Keratinocyte (primary cell): ENCODE measurements at regions not wholly inside any gene's neighbourhood (a gene's known extent, or its start where the extent isn't known, plus 50 kb on each side); places are given as distances from the start of the nearest gene placed in this dataset.

Source experiments
- DNase-seq: peaks from one replicate; pipeline ENCODE4 v3.0.0-alpha.2; 2011; ENCODE audit warnings: low read depth, missing footprints, low spot score
- FAIRE-seq: peaks from 2 replicates; lab custom pipeline; 2011; peaks lifted over from hg19 to GRCh38; lab: Jason Lieb, UNC
- H2AFZ ChIP-seq: 2 replicates; pipeline ENCODE4 v1.6.0; 2012; ENCODE audit warnings: low read length, control low read depth, inconsistent platforms; ENCODE audit not compliant: control insufficient read depth
- H3K27ac ChIP-seq: 2 replicates; pipeline ENCODE4 v1.5.1; 2011; ENCODE audit warnings: low read length; ENCODE audit not compliant: control insufficient read depth, insufficient read depth
- H3K27me3 ChIP-seq: 3 replicates; pipeline ENCODE4 v1.6.0; 2011; ENCODE audit warnings: low read length; ENCODE audit not compliant: control insufficient read depth, insufficient read depth; ENCODE audit errors: extremely low read depth
- H3K36me3 ChIP-seq, 2 experiments: 2 replicates in 1 of 2; 3 replicates in 1 of 2; pipeline ENCODE4 v1.5.1; 2011; ENCODE audit warnings: low read length in 2 of 2, mild to moderate bottlenecking in 1 of 2; ENCODE audit not compliant: control insufficient read depth in 2 of 2, insufficient read depth in 2 of 2; ENCODE audit errors: extremely low read depth in 1 of 2
- H3K4me1 ChIP-seq: 3 replicates; pipeline ENCODE4 v1.5.1; 2011; ENCODE audit warnings: low read length; ENCODE audit not compliant: control insufficient read depth, insufficient read depth; ENCODE audit errors: extremely low read depth
- H3K4me2 ChIP-seq: 3 replicates; pipeline ENCODE4 v1.6.0; 2011; ENCODE audit warnings: low read depth, low read length; ENCODE audit not compliant: control insufficient read depth, insufficient read depth; ENCODE audit errors: extremely low read depth
- H3K4me3 ChIP-seq, 3 experiments: fragments of 200-600 bp in 1 of 3; sonication (generic) in 1 of 3; 2 replicates in 2 of 3; 3 replicates in 1 of 3; pipeline ENCODE4 v1.5.1; 2011 to 2016; ENCODE audit warnings: low read length in 3 of 3, mild to moderate bottlenecking in 3 of 3, control low read depth in 2 of 3, inconsistent platforms in 1 of 3, low read depth in 1 of 3, mixed read lengths in 1 of 3, mixed run types in 1 of 3, moderate library complexity in 1 of 3; ENCODE audit not compliant: control insufficient read depth in 2 of 3, insufficient read depth in 2 of 3; ENCODE audit errors: extremely low read depth in 1 of 3
- H3K79me2 ChIP-seq: 2 replicates; pipeline ENCODE4 v1.6.0; 2012; ENCODE audit warnings: low read length; ENCODE audit not compliant: control insufficient read depth, insufficient read depth
- H3K9ac ChIP-seq: 3 replicates; pipeline ENCODE4 v1.6.0; 2011; ENCODE audit warnings: low read length; ENCODE audit not compliant: control insufficient read depth, insufficient read depth; ENCODE audit errors: extremely low read depth
- H3K9me1 ChIP-seq: 3 replicates; pipeline ENCODE4 v1.6.0; 2011; ENCODE audit warnings: low read length; ENCODE audit not compliant: control insufficient read depth, insufficient read depth; ENCODE audit errors: extremely low read depth
- H3K9me3 ChIP-seq: 2 replicates; pipeline ENCODE4 v1.5.1; 2012; ENCODE audit warnings: low read depth, low read length; ENCODE audit not compliant: control insufficient read depth
- H4K20me1 ChIP-seq: 3 replicates; pipeline ENCODE4 v1.6.0; 2011; ENCODE audit warnings: low read length; ENCODE audit not compliant: control insufficient read depth, insufficient read depth; ENCODE audit errors: extremely low read depth
- CTCF ChIP-seq, 3 experiments: IDR thresholded peaks in 1 of 3; conservative IDR thresholded peaks in 1 of 3; optimal IDR thresholded peaks in 1 of 3; 2 replicates in 2 of 3; 3 replicates in 1 of 3; pipeline versions ENCODE3 to v1.5.1; 2011; ENCODE audit warnings: low read length in 3 of 3, mild to moderate bottlenecking in 3 of 3, moderate library complexity in 2 of 3, control low read depth in 1 of 3, inconsistent platforms in 1 of 3; ENCODE audit not compliant: insufficient read depth in 2 of 3; ENCODE audit errors: extremely low read depth in 1 of 3
- EZH2 ChIP-seq: IDR thresholded peaks from one replicate; pipeline ENCODE4 v1.6.1; 2012; ENCODE audit warnings: inconsistent platforms, mild to moderate bottlenecking, low read length, moderate library complexity
- dilution Hi-C: fragments of 300-500 bp; cut with MboI; formaldehyde crosslinking; loops from one replicate; pipeline ENCODE4 v1.7.0; 2020; ENCODE audit warnings: low sequenced_read_pairs; ENCODE audit not compliant: extremely low pct_ligation_motif_present

GRCh38 chr10:113412161-113412560 is 140.7 kb upstream of the HABP2 start:
- FAIRE-seq: no peak
- H3K79me2 ChIP-seq: no peaks in the 10 kb centered on the region
- no peaks in the 10 kb centered on the region for H3K36me3 ChIP-seq
- H2AFZ ChIP-seq: no peak overlapping the region
- H3K27me3 ChIP-seq: no peaks in the 10 kb centered on the region
- H3K9me3 ChIP-seq: no peaks in the 10 kb centered on the region
- no peaks in the 10 kb centered on the region for H4K20me1 ChIP-seq
- H3K9ac ChIP-seq: no peak overlapping the region
- H3K4me3 ChIP-seq: no peak overlapping the region
- no peaks in the 10 kb centered on the region for H3K4me1 ChIP-seq
- TF ChIP-seq EZH2 (no peak), CTCF (optimal IDR thresholded peaks at IDR 0.05 in 1 of 3, IDR thresholded peaks at IDR 0.05 in 1 of 3, conservative IDR thresholded peaks at IDR 0.05 in 1 of 3; ENCODE audit: extremely low read depth in 1 of 3, insufficient read depth in 2 of 3, low read length in 3 of 3) (no peak)
- no peaks in the 10 kb centered on the region for H3K9me1 ChIP-seq
- H3K27ac ChIP-seq: no peak overlapping the region
- H3K4me2 ChIP-seq: no peak overlapping the region
- DNase-seq: no peak
- dilution Hi-C loops: no loop called here

- Histone ChIP-seq H3K4me1 (no peaks in the 10 kb centered on the region), H2AFZ (no peak overlapping the region)
Measured at GRCh38 chr10:113414543-113414942, 138.3 kb upstream of the HABP2 start.

More at GRCh38 chr10:113414543-113414942, 138.3 kb upstream of the HABP2 start:
- Histone ChIP-seq H3K9me3 (no peaks in the 10 kb centered on the region), H3K4me3 (no peak overlapping the region), H3K9ac (no peak overlapping the region), H3K9me1 (no peaks in the 10 kb centered on the region), H3K4me2 (no peak overlapping the region), H4K20me1 (no peaks in the 10 kb centered on the region), H3K36me3 (no peaks in the 10 kb centered on the region), H3K27me3 (no peaks in the 10 kb centered on the region), H3K79me2 (no peaks in the 10 kb centered on the region), H3K27ac (no peak overlapping the region)
- no peak for DNase-seq
- TF ChIP-seq EZH2: no peak
- TF ChIP-seq CTCF (optimal IDR thresholded peaks at IDR 0.05 in 1 of 3, IDR thresholded peaks at IDR 0.05 in 1 of 3, conservative IDR thresholded peaks at IDR 0.05 in 1 of 3; ENCODE audit: extremely low read depth in 1 of 3, insufficient read depth in 2 of 3, low read length in 3 of 3): no peak
- dilution Hi-C loops: no loop called here
- FAIRE-seq: no peak
